ENCODE measurements at regions not wholly inside any gene's neighbourhood (a gene's known extent, or its start where the extent isn't known, plus 50 kb on each side); places are given as distances from the start of the nearest gene placed in this dataset.
A peak's percentile ranks its signal among the peaks of the same experiment; 100 is the strongest.

DNA sequence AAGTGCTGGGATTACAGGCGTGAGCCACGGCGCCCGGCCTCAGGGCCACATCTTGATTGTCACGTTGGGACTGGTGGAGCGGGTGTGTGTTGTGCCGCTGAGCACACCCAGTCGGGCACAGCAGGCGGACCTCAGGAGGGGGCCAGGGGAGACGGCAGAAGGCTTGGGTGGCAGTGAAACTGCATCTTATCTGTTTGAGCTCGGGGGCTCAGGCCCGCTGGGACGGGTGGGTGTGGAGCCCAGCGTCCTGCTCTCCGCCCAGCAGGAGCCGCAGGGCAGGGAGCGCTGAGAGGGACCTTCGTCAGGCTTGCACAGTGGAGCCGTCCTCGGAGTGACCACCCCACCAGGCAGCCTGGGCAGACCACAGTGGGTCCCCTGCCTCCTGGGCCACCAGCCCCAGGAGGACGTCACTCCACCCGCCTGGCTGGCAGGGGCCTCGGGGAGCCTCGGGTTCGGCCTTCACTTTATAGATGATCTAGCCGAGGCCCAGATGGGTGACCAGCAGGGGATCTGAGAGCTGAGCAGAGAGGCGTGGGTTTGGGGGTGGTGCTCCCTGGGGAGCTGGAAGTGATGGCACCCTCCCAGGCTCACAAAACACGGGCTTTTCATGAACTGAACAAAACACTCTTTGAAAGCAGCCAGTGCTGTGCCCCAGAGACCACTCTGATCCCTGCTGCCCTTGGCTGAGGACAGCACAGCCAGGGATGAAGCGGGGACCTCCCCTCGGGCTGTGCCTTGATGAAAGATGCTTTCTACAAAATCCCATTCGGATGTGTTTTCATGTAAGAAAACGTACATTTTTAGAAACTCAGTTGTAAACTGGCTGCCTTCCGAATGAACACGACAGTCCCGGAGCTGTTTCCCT, 181.1 kb downstream of the SEC14L1 start:
- no peaks in the 10 kb centered on the region for H3K36me3 Mint-ChIP-seq
- H3K27ac Mint-ChIP-seq, result peak overlapping the region; percentile 74
- H3K27me3 Mint-ChIP-seq, result no peaks in the 10 kb centered on the region
- H3K9me3 Mint-ChIP-seq, result no peaks in the 10 kb centered on the region
- peaks cover 63% of the 10 kb centered on the region for H3K4me1 Mint-ChIP-seq
- H3K4me3 Mint-ChIP-seq, result no peak overlapping the region

DNA sequence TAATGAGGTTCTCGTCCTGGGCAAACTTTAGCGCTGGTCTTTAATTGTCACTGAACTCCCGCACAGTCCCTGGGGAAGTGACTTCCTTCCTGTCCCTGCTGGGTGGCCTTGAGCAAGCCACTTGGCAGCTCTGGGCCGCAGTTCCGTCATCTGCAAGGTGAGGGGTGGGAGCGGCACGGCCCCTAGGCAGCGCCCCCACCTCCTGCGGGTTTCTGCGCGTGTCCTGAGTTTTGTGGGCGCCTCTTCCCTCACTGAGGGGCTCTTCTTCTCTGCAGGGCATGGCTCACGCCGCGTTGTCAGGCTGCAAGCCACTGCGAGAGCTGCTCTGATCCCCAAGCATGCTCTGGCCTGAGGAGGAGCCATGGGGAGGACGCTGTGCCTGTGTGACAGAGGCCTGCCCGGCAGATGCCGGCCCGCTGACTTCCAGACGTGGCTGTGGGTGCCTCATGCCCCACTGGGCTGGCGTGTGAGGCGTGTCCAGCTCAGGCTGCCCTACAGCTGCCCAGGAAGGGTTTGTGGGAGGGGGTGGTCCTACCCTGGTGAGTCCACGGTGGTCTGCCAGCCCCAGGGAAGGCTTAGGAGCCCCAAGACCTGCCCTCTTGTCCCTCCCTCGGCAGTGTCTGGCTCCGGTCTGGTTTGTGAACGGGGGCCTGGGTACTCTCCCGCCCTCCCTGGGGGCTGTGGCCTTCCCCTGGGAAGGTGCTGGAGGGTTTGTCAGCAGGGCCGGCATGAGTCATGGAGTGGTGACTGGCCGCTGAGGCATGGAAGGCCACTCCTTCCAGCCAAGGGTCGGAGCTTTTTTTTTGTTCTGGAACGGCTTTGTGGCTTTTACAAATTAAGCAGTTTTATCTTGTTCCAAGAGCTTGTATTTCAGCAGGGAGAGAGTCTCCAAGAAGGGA, 182.0 kb downstream of the SEC14L1 start:
- H3K36me3 Mint-ChIP-seq, result no peaks in the 10 kb centered on the region
- H3K4me1 Mint-ChIP-seq, result peaks cover 67% of the 10 kb centered on the region
- H3K9me3 Mint-ChIP-seq, result no peaks in the 10 kb centered on the region
- no peaks in the 10 kb centered on the region for H3K27me3 Mint-ChIP-seq
- peak overlapping the region; percentile 74 for H3K27ac Mint-ChIP-seq
- H3K4me3 Mint-ChIP-seq, result no peak overlapping the region

DNA sequence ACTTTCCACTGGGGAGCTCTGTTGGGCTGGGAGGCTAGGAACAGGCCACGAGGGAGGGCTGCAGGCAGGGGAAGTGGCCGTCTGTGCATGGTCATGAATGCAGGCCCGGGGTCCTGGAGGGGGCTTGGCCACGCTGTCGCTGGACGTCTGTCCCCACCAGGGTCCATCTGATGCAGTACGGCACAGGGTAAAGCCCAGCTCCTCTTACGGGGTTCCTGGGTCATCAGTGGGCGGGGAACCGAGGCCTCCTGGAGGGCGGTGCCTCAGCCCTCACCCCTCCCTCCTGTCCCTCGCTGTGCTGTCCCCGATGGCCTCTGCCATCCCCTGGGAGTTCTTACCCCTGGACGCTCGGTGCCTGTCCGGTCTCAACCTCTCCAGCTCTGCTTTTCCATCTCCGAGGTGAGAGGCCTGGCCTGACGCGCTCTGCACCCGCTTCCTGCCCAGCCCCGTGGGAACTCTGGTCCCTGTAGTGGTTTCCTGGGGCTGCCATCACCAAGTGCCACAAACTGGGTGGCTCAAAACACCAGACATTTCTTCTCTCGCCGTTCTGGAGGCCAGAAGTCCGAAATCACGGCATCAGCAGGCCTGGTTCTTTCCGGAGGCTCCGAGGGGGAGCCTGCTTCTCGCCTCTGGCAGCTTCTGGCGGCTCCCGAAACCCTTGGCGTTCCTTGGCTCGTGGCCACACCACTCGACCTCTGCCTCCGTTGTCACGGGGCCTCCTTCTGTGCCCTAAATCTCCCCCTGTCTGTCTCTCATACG, 182.8 kb downstream of the SEC14L1 start:
- H3K27ac Mint-ChIP-seq, result no peak overlapping the region
- no peaks in the 10 kb centered on the region for H3K36me3 Mint-ChIP-seq
- H3K4me3 Mint-ChIP-seq, result no peak overlapping the region
- no peaks in the 10 kb centered on the region for H3K27me3 Mint-ChIP-seq
- peaks cover 72% of the 10 kb centered on the region for H3K4me1 Mint-ChIP-seq
- no peaks in the 10 kb centered on the region for H3K9me3 Mint-ChIP-seq

GRCh38 chr17:77324227-77324626, 183.5 kb downstream of the SEC14L1 start:
- peaks cover 70% of the 10 kb centered on the region for H3K4me1 Mint-ChIP-seq
- peak overlapping the region; percentile 62 for H3K4me3 Mint-ChIP-seq

GRCh38 chr17:77325577-77326075, 184.9 kb downstream of the SEC14L1 start:
- Mint-ChIP-seq H3K4me3 (peak overlapping the region; percentile 62), H3K9me3 (no peaks in the 10 kb centered on the region), H3K27me3 (no peaks in the 10 kb centered on the region), H3K27ac (peak overlapping the region; percentile 6), H3K36me3 (no peaks in the 10 kb centered on the region), H3K4me1 (peaks cover 60% of the 10 kb centered on the region)

More at GRCh38 chr17:77324227-77324626, 183.5 kb downstream of the SEC14L1 start:
- Mint-ChIP-seq H3K27me3 (no peaks in the 10 kb centered on the region), H3K36me3 (no peaks in the 10 kb centered on the region), H3K27ac (peak overlapping the region; percentile 67), H3K9me3 (no peaks in the 10 kb centered on the region)

GRCh38 chr17:77326076-77326591, 185.4 kb downstream of the SEC14L1 start:
- Mint-ChIP-seq H3K27ac (peak overlapping the region; percentile 62), H3K4me1 (peaks cover 60% of the 10 kb centered on the region), H3K27me3 (no peaks in the 10 kb centered on the region), H3K4me3 (peak overlapping the region; percentile 59), H3K9me3 (no peaks in the 10 kb centered on the region), H3K36me3 (no peaks in the 10 kb centered on the region)

GRCh38 chr17:77326636-77327035, 185.9 kb downstream of the SEC14L1 start:
- H3K27ac Mint-ChIP-seq, result peak overlapping the region; percentile 62

DNA sequence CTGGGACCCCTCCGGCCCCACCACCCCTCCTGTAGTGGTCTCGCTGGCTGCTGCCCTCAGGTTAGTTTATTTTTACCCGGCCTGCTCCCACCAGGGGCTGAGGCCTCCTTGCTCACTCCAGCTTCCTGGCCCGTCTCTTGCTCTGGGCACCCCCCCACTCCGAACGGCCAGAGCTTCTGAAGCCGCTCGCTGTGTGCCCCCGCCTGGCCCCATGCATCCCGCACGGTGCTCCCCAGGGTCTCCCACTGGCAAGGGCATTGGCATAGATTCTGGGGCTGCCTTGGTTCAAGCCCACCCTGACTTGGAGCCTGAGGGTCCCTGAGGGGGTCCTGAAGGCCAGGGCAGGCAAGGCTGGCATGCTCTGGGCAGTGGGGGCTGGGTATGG, 186.4 kb downstream of the SEC14L1 start:
- Mint-ChIP-seq H3K9me3 (no peaks in the 10 kb centered on the region), H3K4me3 (no peak overlapping the region), H3K27me3 (no peaks in the 10 kb centered on the region), H3K36me3 (no peaks in the 10 kb centered on the region), H3K27ac (peak overlapping the region; percentile 30), H3K4me1 (peaks cover 66% of the 10 kb centered on the region)

More at GRCh38 chr17:77326636-77327035, 185.9 kb downstream of the SEC14L1 start:
- Mint-ChIP-seq H3K9me3 (no peaks in the 10 kb centered on the region), H3K36me3 (no peaks in the 10 kb centered on the region), H3K27me3 (no peaks in the 10 kb centered on the region), H3K4me1 (peaks cover 61% of the 10 kb centered on the region), H3K4me3 (peak overlapping the region; percentile 59)

GRCh38 chr17:77327566-77328464, 187.0 kb downstream of the SEC14L1 start:
- Mint-ChIP-seq H3K9me3 (no peaks in the 10 kb centered on the region), H3K27ac (peak overlapping the region; percentile 71), H3K4me3 (no peak overlapping the region), H3K36me3 (no peaks in the 10 kb centered on the region), H3K4me1 (peaks cover 72% of the 10 kb centered on the region), H3K27me3 (no peaks in the 10 kb centered on the region)

- Mint-ChIP-seq H3K4me3 (no peak overlapping the region), H3K27ac (peak overlapping the region; percentile 71), H3K9me3 (no peaks in the 10 kb centered on the region), H3K27me3 (no peaks in the 10 kb centered on the region), H3K36me3 (no peaks in the 10 kb centered on the region), H3K4me1 (peaks cover 78% of the 10 kb centered on the region)
These were observed 188.3 kb downstream of the SEC14L1 start for GRCh38 chr17:77328823-77329740.

GRCh38 chr17:77329741-77330531, 189.2 kb downstream of the SEC14L1 start:
- Mint-ChIP-seq H3K4me1 (peaks cover 73% of the 10 kb centered on the region), H3K27me3 (no peaks in the 10 kb centered on the region), H3K27ac (peak overlapping the region; percentile 62), H3K36me3 (no peaks in the 10 kb centered on the region), H3K9me3 (no peaks in the 10 kb centered on the region), H3K4me3 (no peak overlapping the region)

GRCh38 chr17:77330602-77331081, 189.9 kb downstream of the SEC14L1 start:
- H3K4me1 Mint-ChIP-seq, result peaks cover 66% of the 10 kb centered on the region
- H3K27ac Mint-ChIP-seq, result peak overlapping the region; percentile 62
- no peaks in the 10 kb centered on the region for H3K36me3 Mint-ChIP-seq
- no peak overlapping the region for H3K4me3 Mint-ChIP-seq
- no peaks in the 10 kb centered on the region for H3K9me3 Mint-ChIP-seq
- no peaks in the 10 kb centered on the region for H3K27me3 Mint-ChIP-seq

All from activated naive CD4-positive, alpha-beta T cell treated with anti-CD3 and anti-CD28 coated beads, Interleukin-2, amount 50 U/mL, for 24 hours (primary cell).